ENCODE measurements at regions not wholly inside any gene's neighbourhood (a gene's known extent, or its start where the extent isn't known, plus 50 kb on each side); places are given as distances from the start of the nearest gene placed in this dataset.

- TF ChIP-seq ZNF280D (tag by site-specific recombination; IDR thresholded peaks at IDR 0.05) (no peak), ZNF221 (tag by site-specific recombination; IDR thresholded peaks at IDR 0.05; ENCODE audit: borderline replicate concordance) (no peak), GLIS2 (tag by site-specific recombination; IDR thresholded peaks at IDR 0.05) (no peak)
Observed at GRCh38 chr6:80468398-80468797, 361.9 kb downstream of the BCKDHB start (continued).

- no peaks in the 10 kb centered on the region for H3K36me3 ChIP-seq (ENCODE audit: control insufficient read depth in 2 of 2, insufficient read depth in 1 of 2, low read length in 2 of 2)
Observed at GRCh38 chr6:80467408-80467807, 360.9 kb downstream of the BCKDHB start.

DNA sequence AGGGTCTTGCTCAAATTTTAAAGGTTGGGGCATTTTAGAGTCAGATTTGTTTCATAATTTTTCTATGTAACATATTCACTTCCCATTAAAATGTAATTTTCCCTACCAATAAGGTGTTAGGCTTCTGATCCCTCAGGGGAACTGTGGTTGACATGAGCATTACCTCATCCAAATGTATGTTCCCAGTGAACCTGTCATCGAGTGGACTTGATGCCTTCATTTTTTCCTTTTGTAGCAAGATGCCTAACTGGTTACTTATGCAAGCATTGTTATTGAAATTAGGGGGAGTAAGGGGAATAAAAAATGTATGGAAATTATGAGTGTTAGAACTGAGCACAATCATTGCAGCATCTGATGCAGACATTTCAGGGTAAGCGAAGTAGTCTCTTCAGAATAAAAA is 360.5 kb downstream of the BCKDHB start:
- no peak overlapping the region for H3K4me3 ChIP-seq (ENCODE audit: low read depth, low read length)
- H3K4me1 ChIP-seq (ENCODE audit: control insufficient read depth, insufficient read depth, low read length), result peaks cover 3% of the 10 kb centered on the region; the same call in 1 of the 2 replicates
- CTCF ChIA-PET, result interaction anchor here (0.7 kb wide), 1 partner anchor 77 kb away, joined by 3 read pairs; no protein-coding TSS in a partner anchor
- TF ChIP-seq SP3 (tag by site-specific recombination; IDR thresholded peaks at IDR 0.05), result no peak
- TF ChIP-seq ZNF335 (tag by site-specific recombination; conservative IDR thresholded peaks at IDR 0.05), result no peak
- no peak for TF ChIP-seq ZNF184 (tag by site-specific recombination; IDR thresholded peaks at IDR 0.05)
- TF ChIP-seq, protein P1, sequence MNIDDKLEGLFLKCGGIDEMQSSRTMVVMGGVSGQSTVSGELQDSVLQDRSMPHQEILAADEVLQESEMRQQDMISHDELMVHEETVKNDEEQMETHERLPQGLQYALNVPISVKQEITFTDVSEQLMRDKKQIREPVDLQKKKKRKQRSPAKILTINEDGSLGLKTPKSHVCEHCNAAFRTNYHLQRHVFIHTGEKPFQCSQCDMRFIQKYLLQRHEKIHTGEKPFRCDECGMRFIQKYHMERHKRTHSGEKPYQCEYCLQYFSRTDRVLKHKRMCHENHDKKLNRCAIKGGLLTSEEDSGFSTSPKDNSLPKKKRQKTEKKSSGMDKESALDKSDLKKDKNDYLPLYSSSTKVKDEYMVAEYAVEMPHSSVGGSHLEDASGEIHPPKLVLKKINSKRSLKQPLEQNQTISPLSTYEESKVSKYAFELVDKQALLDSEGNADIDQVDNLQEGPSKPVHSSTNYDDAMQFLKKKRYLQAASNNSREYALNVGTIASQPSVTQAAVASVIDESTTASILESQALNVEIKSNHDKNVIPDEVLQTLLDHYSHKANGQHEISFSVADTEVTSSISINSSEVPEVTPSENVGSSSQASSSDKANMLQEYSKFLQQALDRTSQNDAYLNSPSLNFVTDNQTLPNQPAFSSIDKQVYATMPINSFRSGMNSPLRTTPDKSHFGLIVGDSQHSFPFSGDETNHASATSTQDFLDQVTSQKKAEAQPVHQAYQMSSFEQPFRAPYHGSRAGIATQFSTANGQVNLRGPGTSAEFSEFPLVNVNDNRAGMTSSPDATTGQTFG (tag by site-specific recombination; IDR thresholded peaks at IDR 0.05; ENCODE audit: borderline replicate concordance), result no peak
- TF ChIP-seq ZNF585B (tag by site-specific recombination; IDR thresholded peaks at IDR 0.05), result no peak
- no peak for TF ChIP-seq HOXC10 (CRISPR knock-in tag; IDR thresholded peaks at IDR 0.05)
- no peak for TF ChIP-seq ZNF777 (tag by site-specific recombination; IDR thresholded peaks at IDR 0.05; ENCODE audit: borderline replicate concordance)
- no peak for TF ChIP-seq ZNF544 (tag by site-specific recombination; IDR thresholded peaks at IDR 0.05)
- TF ChIP-seq ZNF76 (tag by site-specific recombination; IDR thresholded peaks at IDR 0.05; ENCODE audit: borderline replicate concordance, low read depth), result no peak
- TF ChIP-seq ZNF24 (tag by site-specific recombination; IDR thresholded peaks at IDR 0.05), result no peak
- TF ChIP-seq ZNF529 (tag by site-specific recombination; IDR thresholded peaks at IDR 0.05; ENCODE audit: insufficient replicate concordance), result no peak
- no peak for TF ChIP-seq ZNF23 (tag by site-specific recombination; IDR thresholded peaks at IDR 0.05; ENCODE audit: borderline replicate concordance)
- TF ChIP-seq KLF16 (tag by site-specific recombination; IDR thresholded peaks at IDR 0.05), result no peak
- TF ChIP-seq, protein P2, sequence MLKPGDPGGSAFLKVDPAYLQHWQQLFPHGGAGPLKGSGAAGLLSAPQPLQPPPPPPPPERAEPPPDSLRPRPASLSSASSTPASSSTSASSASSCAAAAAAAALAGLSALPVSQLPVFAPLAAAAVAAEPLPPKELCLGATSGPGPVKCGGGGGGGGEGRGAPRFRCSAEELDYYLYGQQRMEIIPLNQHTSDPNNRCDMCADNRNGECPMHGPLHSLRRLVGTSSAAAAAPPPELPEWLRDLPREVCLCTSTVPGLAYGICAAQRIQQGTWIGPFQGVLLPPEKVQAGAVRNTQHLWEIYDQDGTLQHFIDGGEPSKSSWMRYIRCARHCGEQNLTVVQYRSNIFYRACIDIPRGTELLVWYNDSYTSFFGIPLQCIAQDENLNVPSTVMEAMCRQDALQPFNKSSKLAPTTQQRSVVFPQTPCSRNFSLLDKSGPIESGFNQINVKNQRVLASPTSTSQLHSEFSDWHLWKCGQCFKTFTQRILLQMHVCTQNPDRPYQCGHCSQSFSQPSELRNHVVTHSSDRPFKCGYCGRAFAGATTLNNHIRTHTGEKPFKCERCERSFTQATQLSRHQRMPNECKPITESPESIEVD (tag by site-specific recombination; IDR thresholded peaks at IDR 0.05), result no peak
- TF ChIP-seq ZNF473 (tag by site-specific recombination; IDR thresholded peaks at IDR 0.05), result no peak
- TF ChIP-seq, protein P3, sequence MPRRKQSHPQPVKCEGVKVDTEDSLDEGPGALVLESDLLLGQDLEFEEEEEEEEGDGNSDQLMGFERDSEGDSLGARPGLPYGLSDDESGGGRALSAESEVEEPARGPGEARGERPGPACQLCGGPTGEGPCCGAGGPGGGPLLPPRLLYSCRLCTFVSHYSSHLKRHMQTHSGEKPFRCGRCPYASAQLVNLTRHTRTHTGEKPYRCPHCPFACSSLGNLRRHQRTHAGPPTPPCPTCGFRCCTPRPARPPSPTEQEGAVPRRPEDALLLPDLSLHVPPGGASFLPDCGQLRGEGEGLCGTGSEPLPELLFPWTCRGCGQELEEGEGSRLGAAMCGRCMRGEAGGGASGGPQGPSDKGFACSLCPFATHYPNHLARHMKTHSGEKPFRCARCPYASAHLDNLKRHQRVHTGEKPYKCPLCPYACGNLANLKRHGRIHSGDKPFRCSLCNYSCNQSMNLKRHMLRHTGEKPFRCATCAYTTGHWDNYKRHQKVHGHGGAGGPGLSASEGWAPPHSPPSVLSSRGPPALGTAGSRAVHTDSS (tag by site-specific recombination; IDR thresholded peaks at IDR 0.05), result no peak
- no peak for TF ChIP-seq ZNF214 (tag by site-specific recombination; IDR thresholded peaks at IDR 0.05; ENCODE audit: borderline replicate concordance)
- TF ChIP-seq ZNF629 (tag by site-specific recombination; IDR thresholded peaks at IDR 0.05), result no peak
- TF ChIP-seq KLF10 (tag by site-specific recombination; IDR thresholded peaks at IDR 0.05), result no peak
- no peak overlapping the region for H3K27ac ChIP-seq (ENCODE audit: extremely low read depth, low read depth, low read length)
- H3K36me3 ChIP-seq (ENCODE audit: control insufficient read depth in 2 of 2, insufficient read depth in 1 of 2, low read length in 2 of 2), result no peaks in the 10 kb centered on the region
- no peaks in the 10 kb centered on the region for H3K9me3 ChIP-seq (ENCODE audit: control insufficient read depth, insufficient read depth, low read depth, low read length)
- POLR2A ChIA-PET, result no interaction called here

More at GRCh38 chr6:80467408-80467807, 360.9 kb downstream of the BCKDHB start:
- Histone ChIP-seq H3K4me3 (ENCODE audit: low read depth, low read length) (no peak overlapping the region), H3K9me3 (ENCODE audit: control insufficient read depth, insufficient read depth, low read depth, low read length) (no peaks in the 10 kb centered on the region), H3K4me1 (ENCODE audit: control insufficient read depth, insufficient read depth, low read length) (peaks cover 3% of the 10 kb centered on the region; the same call in 1 of the 2 replicates), H3K27ac (ENCODE audit: extremely low read depth, low read depth, low read length) (no peak overlapping the region)
- ChIA-PET POLR2A (no interaction called here), CTCF (interaction anchor here (0.7 kb wide), 1 partner anchor 76 kb away, joined by 3 read pairs; no protein-coding TSS in a partner anchor)
- TF ChIP-seq ZNF24 (tag by site-specific recombination; IDR thresholded peaks at IDR 0.05), result no peak
- TF ChIP-seq KLF1 (tag by site-specific recombination; IDR thresholded peaks at IDR 0.05), result no peak
- TF ChIP-seq GLIS2 (tag by site-specific recombination; IDR thresholded peaks at IDR 0.05), result no peak
- TF ChIP-seq ZNF140 (tag by site-specific recombination; IDR thresholded peaks at IDR 0.05), result no peak
- TF ChIP-seq OVOL3 (tag by site-specific recombination; IDR thresholded peaks at IDR 0.05), result no peak
